ENCODE measurements at regions not wholly inside any gene's neighbourhood (a gene's known extent, or its start where the extent isn't known, plus 50 kb on each side); places are given as distances from the start of the nearest gene placed in this dataset.

- TF ChIP-seq FOXK2 (IDR thresholded peaks at IDR 0.05) (no peak), FOXA1 (IDR thresholded peaks at IDR 0.05) (no peak), LEF1 (IDR thresholded peaks at IDR 0.05; ENCODE audit: borderline replicate concordance) (no peak)
These were observed 292.4 kb upstream of the SEL1L start for GRCh38 chr14:81826081-81826480.
